ENCODE measurements at regions not wholly inside any gene's neighbourhood (a gene's known extent, or its start where the extent isn't known, plus 50 kb on each side); places are given as distances from the start of the nearest gene placed in this dataset.

DNA sequence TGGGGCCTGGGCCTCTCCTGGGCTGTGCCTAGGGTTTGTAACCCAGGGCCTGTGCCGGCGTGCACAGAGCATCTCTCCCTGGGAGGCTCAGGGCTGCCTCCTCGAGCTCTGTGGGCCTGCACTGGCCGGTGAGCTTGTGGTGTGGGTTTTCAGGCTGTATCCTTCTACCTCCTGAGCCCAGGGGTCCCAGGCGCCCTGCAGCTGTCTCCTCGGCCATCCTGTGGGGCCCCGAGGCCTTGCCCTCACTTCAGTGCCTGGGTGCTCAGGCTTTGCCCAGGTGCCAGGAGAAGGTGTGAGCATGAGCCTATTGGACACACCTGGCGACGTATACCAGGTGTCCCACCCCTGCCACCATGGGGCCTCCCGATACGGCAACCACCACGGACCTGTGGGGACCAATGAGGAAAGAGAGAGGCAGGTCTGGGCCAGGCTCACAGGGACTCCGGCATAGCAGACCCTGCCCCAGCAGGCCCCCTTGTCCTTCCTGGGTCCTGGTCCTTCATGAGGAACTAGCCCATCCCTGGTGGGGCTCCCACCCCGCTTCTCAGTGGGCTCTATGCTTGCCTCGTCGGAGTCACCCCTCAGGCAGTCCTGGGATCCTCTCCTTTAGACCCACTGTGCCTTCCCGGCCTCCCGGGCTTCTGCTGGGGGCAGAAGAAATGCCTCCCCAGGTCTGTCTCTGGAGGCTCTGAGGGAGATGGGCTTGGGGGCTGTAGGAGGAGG, 400.2 kb downstream of the TMEM121 start:
- TF ChIP-seq, protein P1, sequence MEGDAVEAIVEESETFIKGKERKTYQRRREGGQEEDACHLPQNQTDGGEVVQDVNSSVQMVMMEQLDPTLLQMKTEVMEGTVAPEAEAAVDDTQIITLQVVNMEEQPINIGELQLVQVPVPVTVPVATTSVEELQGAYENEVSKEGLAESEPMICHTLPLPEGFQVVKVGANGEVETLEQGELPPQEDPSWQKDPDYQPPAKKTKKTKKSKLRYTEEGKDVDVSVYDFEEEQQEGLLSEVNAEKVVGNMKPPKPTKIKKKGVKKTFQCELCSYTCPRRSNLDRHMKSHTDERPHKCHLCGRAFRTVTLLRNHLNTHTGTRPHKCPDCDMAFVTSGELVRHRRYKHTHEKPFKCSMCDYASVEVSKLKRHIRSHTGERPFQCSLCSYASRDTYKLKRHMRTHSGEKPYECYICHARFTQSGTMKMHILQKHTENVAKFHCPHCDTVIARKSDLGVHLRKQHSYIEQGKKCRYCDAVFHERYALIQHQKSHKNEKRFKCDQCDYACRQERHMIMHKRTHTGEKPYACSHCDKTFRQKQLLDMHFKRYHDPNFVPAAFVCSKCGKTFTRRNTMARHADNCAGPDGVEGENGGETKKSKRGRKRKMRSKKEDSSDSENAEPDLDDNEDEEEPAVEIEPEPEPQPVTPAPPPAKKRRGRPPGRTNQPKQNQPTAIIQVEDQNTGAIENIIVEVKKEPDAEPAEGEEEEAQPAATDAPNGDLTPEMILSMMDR (IDR thresholded peaks at IDR 0.05; ENCODE audit: low read depth, low read length, poor library complexity, severe bottlenecking) = no peak
- TF ChIP-seq EZH2phosphoT487 (IDR thresholded peaks at IDR 0.05; ENCODE audit: borderline replicate concordance, low read length) = no peak

Data from DOHH2 (cell line).